T-cell (primary cell): ENCODE measurements at regions not wholly inside any gene's neighbourhood (a gene's known extent, or its start where the extent isn't known, plus 50 kb on each side); places are given as distances from the start of the nearest gene placed in this dataset.

Experiments used
- ATAC-seq, 4 experiments: fragments of 200-7000 bp in 3 of 4; fragments of 150-1000 bp in 1 of 4; cut with Tn5 transposase; replicated peaks in 1 of 4; 1 replicate in 3 of 4; 2 replicates in 1 of 4; pipeline ENCODE4 v1.10.0; 2021; ENCODE audit warnings: moderate library complexity in 3 of 4, mild to moderate bottlenecking in 2 of 4, moderate number of reproducible peaks in 1 of 4
- CTCF ChIA-PET, 2 donors: fragments of 300-600 bp; sonication (Branson Sonifier 250); formaldehyde crosslinking; loops; one replicate each; lab custom pipeline; 2022; ENCODE audit warnings: antibody characterized with exemption in 2 of 2; lab: Charles Lee
- POLR2A ChIA-PET, 2 donors: fragments of 300-600 bp; sonication (Branson Sonifier 250); formaldehyde crosslinking; loops; one replicate each; lab custom pipeline; 2022; ENCODE audit warnings: antibody characterized with exemption in 2 of 2; lab: Charles Lee
- DNase-seq, 35 experiments: peaks; one replicate each; pipeline versions ENCODE4 v3.0.0 to v3.0.0-alpha.2; 2013 to 2023
- H3K27ac ChIP-seq: one replicate; pipeline ENCODE4 v1.5.1; 2013; ENCODE audit warnings: low read length
- H3K27me3 ChIP-seq, 2 experiments: replicated peaks in 1 of 2; 1 replicate in 1 of 2; 2 replicates in 1 of 2; pipeline versions ENCODE4 v1.6.1 to v1.7.0; 2013; ENCODE audit warnings: low read length in 1 of 2, mixed read lengths in 1 of 2; ENCODE audit not compliant: control insufficient read depth in 2 of 2, insufficient read depth in 2 of 2; ENCODE audit errors: extremely low read depth in 1 of 2
- H3K36me3 ChIP-seq, 2 donors: 1 replicate in 1 of 2; 2 replicates in 1 of 2; pipeline versions ENCODE4 v1.6.1 to v1.7.0; 2013; ENCODE audit warnings: low read length in 1 of 2; ENCODE audit not compliant: control insufficient read depth in 2 of 2, insufficient read depth in 1 of 2; ENCODE audit errors: extremely low read depth in 1 of 2
- H3K4me1 ChIP-seq, 2 experiments: 1 replicate in 1 of 2; 2 replicates in 1 of 2; pipeline versions ENCODE4 v1.6.1 to v1.7.0; 2013; ENCODE audit warnings: low read length in 2 of 2, mixed read lengths in 1 of 2; ENCODE audit not compliant: insufficient read depth in 2 of 2, control insufficient read depth in 1 of 2; ENCODE audit errors: extremely low read depth in 1 of 2
- H3K4me3 ChIP-seq, 2 donors: 1 replicate in 1 of 2; 2 replicates in 1 of 2; pipeline versions ENCODE4 v1.5.1 to v1.7.0; 2013; ENCODE audit warnings: mild to moderate bottlenecking in 2 of 2, low read length in 1 of 2, moderate library complexity in 1 of 2; ENCODE audit not compliant: control insufficient read depth in 1 of 2; ENCODE audit errors: extremely low read depth in 1 of 2
- H3K9me3 ChIP-seq: 2 replicates; pipeline ENCODE4 v1.7.0; 2013
- H3K27ac Mint-ChIP-seq, 2 donors: one replicate each; pipeline ENCODE4 v1.8.0; 2020 to 2021; ENCODE audit warnings: mild to moderate bottlenecking in 2 of 2, mixed read lengths in 2 of 2
- H3K27me3 Mint-ChIP-seq, 2 donors: one replicate each; pipeline ENCODE4 v1.8.0; 2021 to 2022; ENCODE audit warnings: mixed read lengths in 2 of 2
- H3K36me3 Mint-ChIP-seq: one replicate; pipeline ENCODE4 v1.8.0; 2021; ENCODE audit warnings: mixed read lengths
- H3K4me1 Mint-ChIP-seq, 3 donors: one replicate each; pipeline ENCODE4 v1.8.0; 2020 to 2022; ENCODE audit warnings: mixed read lengths in 3 of 3, mild to moderate bottlenecking in 1 of 3
- H3K4me3 Mint-ChIP-seq, 3 donors: one replicate each; pipeline ENCODE4 v1.8.0; 2020 to 2022; ENCODE audit warnings: mild to moderate bottlenecking in 3 of 3, mixed read lengths in 3 of 3, moderate library complexity in 3 of 3
- H3K9me3 Mint-ChIP-seq, 3 donors: one replicate each; pipeline ENCODE4 v1.8.0; 2020 to 2022; ENCODE audit warnings: mixed read lengths in 3 of 3
- WGBS: methylation state at CpG from one replicate; pipeline ENCODE4 v1.1.5; 2013; ENCODE audit warnings: missing lambda C conversion rate; ENCODE audit not compliant: insufficient coverage; 5-methylcytosine and 5-hydroxymethylcytosine counted together

GRCh38 chr2:18861951-18862350, 272.6 kb upstream of the NT5C1B start:
- Mint-ChIP-seq H3K9me3 (peaks cover 0 to 4% (median 3%) of the 10 kb centered on the region in 3 donors), H3K27ac (no peak overlapping the region), H3K36me3 (peaks cover 18% of the 10 kb centered on the region), H3K4me1 (peaks cover 0 to 5% (median 0%) of the 10 kb centered on the region in 3 donors), H3K27me3 (no peaks in the 10 kb centered on the region), H3K4me3 (no peak overlapping the region)
- no peaks in the 10 kb centered on the region for H3K9me3 ChIP-seq
- ATAC-seq: no peak
- no peak overlapping the region for H3K27ac ChIP-seq
- no peak overlapping the region for H3K4me3 ChIP-seq
- ChIA-PET POLR2A (no interaction called here), CTCF (no interaction called here)
- DNase-seq: no peak
- H3K36me3 ChIP-seq: no peaks in the 10 kb centered on the region
- H3K4me1 ChIP-seq: no peaks in the 10 kb centered on the region
- H3K27me3 ChIP-seq: peaks cover 0 to 4% of the 10 kb centered on the region in 2 experiments

- Histone ChIP-seq H3K4me1 (no peaks in the 10 kb centered on the region), H3K27ac (no peak overlapping the region), H3K27me3 (peaks cover 0 to 4% of the 10 kb centered on the region in 2 experiments), H3K4me3 (no peak overlapping the region), H3K36me3 (no peaks in the 10 kb centered on the region), H3K9me3 (no peaks in the 10 kb centered on the region)
- Mint-ChIP-seq H3K27ac (no peak overlapping the region), H3K9me3 (peaks cover 0 to 8% (median 4%) of the 10 kb centered on the region in 3 donors), H3K4me3 (no peak overlapping the region), H3K36me3 (peaks cover 16% of the 10 kb centered on the region), H3K27me3 (no peaks in the 10 kb centered on the region), H3K4me1 (peaks cover 0 to 5% (median 0%) of the 10 kb centered on the region in 3 donors)
- ChIA-PET POLR2A (interaction anchor here in 1 of 2 donors (0.6 kb wide), 1 partner anchor 612 kb away, joined by 3 read pairs; no protein-coding TSS in a partner anchor), CTCF (no interaction called here)
- ATAC-seq: no peak
- no peak for DNase-seq
Observed at GRCh38 chr2:18860179-18860578, 270.8 kb upstream of the NT5C1B start.

- H3K27me3 Mint-ChIP-seq: no peaks in the 10 kb centered on the region
- Histone ChIP-seq H3K27ac (no peak overlapping the region), H3K9me3 (no peaks in the 10 kb centered on the region), H3K27me3 (peaks cover 0 to 4% of the 10 kb centered on the region in 2 experiments), H3K4me1 (no peaks in the 10 kb centered on the region), H3K4me3 (no peak overlapping the region), H3K36me3 (no peaks in the 10 kb centered on the region)
- ChIA-PET CTCF (no interaction called here), POLR2A (no interaction called here)
- no peak overlapping the region for H3K27ac Mint-ChIP-seq
- H3K4me1 Mint-ChIP-seq: peaks cover 0 to 5% (median 0%) of the 10 kb centered on the region in 3 donors
- DNase-seq (no peak), ATAC-seq (no peak)
- H3K36me3 Mint-ChIP-seq: peaks cover 12% of the 10 kb centered on the region
- H3K9me3 Mint-ChIP-seq: peaks cover 0 to 7% (median 0%) of the 10 kb centered on the region in 3 donors
- no peak overlapping the region for H3K4me3 Mint-ChIP-seq
Observed at GRCh38 chr2:18856765-18857164, 267.4 kb upstream of the NT5C1B start.

- Mint-ChIP-seq H3K9me3 (peaks cover 0 to 4% (median 0%) of the 10 kb centered on the region in 3 donors), H3K4me1 (peaks cover 0 to 5% (median 0%) of the 10 kb centered on the region in 3 donors)
- POLR2A ChIA-PET: no interaction called here
Observed at GRCh38 chr2:18855027-18855426, 265.7 kb upstream of the NT5C1B start.

GRCh38 chr2:18849841-18850578, 260.6 kb upstream of the NT5C1B start:
- no peak for ATAC-seq
- no peaks in the 10 kb centered on the region for H3K27me3 Mint-ChIP-seq

More at GRCh38 chr2:18855027-18855426, 265.7 kb upstream of the NT5C1B start:
- no peak overlapping the region for H3K4me3 Mint-ChIP-seq
- DNase-seq: no peak
- no peaks in the 10 kb centered on the region for H3K36me3 ChIP-seq
- H3K4me1 ChIP-seq: no peaks in the 10 kb centered on the region
- no peak overlapping the region for H3K4me3 ChIP-seq
- no peak overlapping the region for H3K27ac ChIP-seq
- no peaks in the 10 kb centered on the region for H3K9me3 ChIP-seq
- ATAC-seq: no peak
- H3K27me3 Mint-ChIP-seq: no peaks in the 10 kb centered on the region
- peaks cover 4% of the 10 kb centered on the region for H3K36me3 Mint-ChIP-seq
- H3K27ac Mint-ChIP-seq: no peak overlapping the region
- CTCF ChIA-PET: no interaction called here
- no peaks in the 10 kb centered on the region for H3K27me3 ChIP-seq

GRCh38 chr2:18848646-18849045, 259.3 kb upstream of the NT5C1B start:
- DNase-seq (no peak), ATAC-seq (no peak)
- no peaks in the 10 kb centered on the region for H3K27me3 Mint-ChIP-seq
- H3K9me3 ChIP-seq: no peaks in the 10 kb centered on the region
- ChIA-PET CTCF (no interaction called here), POLR2A (no interaction called here)
- no peaks in the 10 kb centered on the region for H3K4me1 Mint-ChIP-seq
- H3K27ac ChIP-seq: no peak overlapping the region
- no peaks in the 10 kb centered on the region for H3K9me3 Mint-ChIP-seq
- H3K4me3 ChIP-seq: no peak overlapping the region
- H3K4me1 ChIP-seq: no peaks in the 10 kb centered on the region
- H3K27ac Mint-ChIP-seq: no peak overlapping the region
- H3K36me3 Mint-ChIP-seq: peaks cover 8% of the 10 kb centered on the region
- H3K4me3 Mint-ChIP-seq: no peak overlapping the region
- H3K27me3 ChIP-seq: no peaks in the 10 kb centered on the region
- no peaks in the 10 kb centered on the region for H3K36me3 ChIP-seq

More at GRCh38 chr2:18849841-18850578, 260.6 kb upstream of the NT5C1B start:
- Histone ChIP-seq H3K27ac (no peak overlapping the region), H3K27me3 (no peaks in the 10 kb centered on the region), H3K4me3 (no peak overlapping the region), H3K4me1 (no peaks in the 10 kb centered on the region), H3K9me3 (no peaks in the 10 kb centered on the region), H3K36me3 (no peaks in the 10 kb centered on the region)
- H3K9me3 Mint-ChIP-seq: no peaks in the 10 kb centered on the region
- no peaks in the 10 kb centered on the region for H3K4me1 Mint-ChIP-seq
- CTCF ChIA-PET: no interaction called here
- H3K36me3 Mint-ChIP-seq: peaks cover 8% of the 10 kb centered on the region
- H3K4me3 Mint-ChIP-seq: no peak overlapping the region
- WGBS: no CpG with 5 or more reads among the region's 2 CpGs
- no peak overlapping the region for H3K27ac Mint-ChIP-seq
- POLR2A ChIA-PET: no interaction called here
- DNase-seq: no peak
